Epidermal melanocyte (primary cell): ENCODE measurements at regions not wholly inside any gene's neighbourhood (a gene's known extent, or its start where the extent isn't known, plus 50 kb on each side); places are given as distances from the start of the nearest gene placed in this dataset.

ENCODE experiments used
- DNase-seq: peaks from one replicate; pipeline ENCODE4 v3.0.0; 2011; ENCODE audit warnings: low spot score; ENCODE audit not compliant: insufficient read length

GRCh38 chr7:116445447-116446211, 53.9 kb upstream of the CAV2 start:
- no peak for DNase-seq

GRCh38 chr7:116446212-116446855, 53.2 kb upstream of the CAV2 start:
- no peak for DNase-seq

GRCh38 chr7:116447436-116447835, 52.1 kb upstream of the CAV2 start:
- no peak for DNase-seq

DNA sequence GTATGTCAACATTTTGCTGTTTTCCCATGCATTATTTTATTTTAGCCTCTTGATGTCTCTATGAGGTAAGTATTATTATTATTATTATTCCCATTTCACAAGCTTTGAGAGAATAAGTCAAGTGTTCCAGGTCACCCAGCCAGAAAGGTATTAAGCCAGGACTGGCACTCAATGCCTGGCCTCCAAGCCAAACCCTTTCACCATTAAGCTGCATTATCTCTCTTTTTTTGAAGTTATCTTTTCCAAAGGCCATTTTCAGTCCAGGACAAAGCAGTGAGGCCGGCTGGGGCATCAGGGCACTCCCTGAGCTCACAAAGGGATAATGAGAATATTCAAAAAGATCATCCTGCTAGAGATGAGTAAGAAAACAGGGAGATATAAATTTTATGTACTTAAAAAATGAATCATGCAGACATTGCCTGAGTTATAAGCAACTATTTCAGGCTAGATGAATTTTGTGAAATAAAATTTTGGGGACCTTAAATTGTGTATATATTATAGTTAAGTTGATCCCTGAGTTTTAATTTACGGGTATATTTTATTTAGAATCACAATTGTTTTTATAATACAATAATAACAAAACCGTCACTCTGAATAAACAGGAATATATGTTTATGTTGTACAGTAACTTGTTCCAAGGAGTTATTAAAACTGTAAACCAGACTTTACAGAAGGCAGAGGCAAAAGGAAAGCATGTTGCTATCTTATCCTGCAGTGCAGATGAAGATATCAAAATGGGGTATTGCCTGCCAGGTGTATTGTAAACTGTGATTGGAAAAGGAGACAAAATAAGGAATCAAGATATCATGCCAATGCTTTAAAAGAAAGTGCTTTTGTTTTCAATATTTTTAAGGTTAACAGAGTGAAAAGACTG, 51.3 kb upstream of the CAV2 start:
- no peak for DNase-seq

GRCh38 chr7:116449441-116449840, 50.1 kb upstream of the CAV2 start:
- no peak for DNase-seq
